HEK293 (cell line): ENCODE measurements at regions not wholly inside any gene's neighbourhood (a gene's known extent, or its start where the extent isn't known, plus 50 kb on each side); places are given as distances from the start of the nearest gene placed in this dataset.

ENCODE experiments used
- CTCF ChIA-PET: fragments of 350-600 bp; formaldehyde crosslinking; extraction: SDS; loops from one replicate; lab custom pipeline; 2021; ENCODE audit warnings: antibody characterized with exemption; lab: Yijun Ruan, JAX
- POLR2A ChIA-PET: fragments of 300-600 bp; formaldehyde crosslinking; extraction: SDS; loops from one replicate; lab custom pipeline; 2020; ENCODE audit warnings: antibody characterized with exemption, inconsistent platforms; lab: Yijun Ruan, JAX
- H3K27ac ChIP-seq: fragments of 200-500 bp; sonication (Bioruptor generic); 2 replicates; pipeline ENCODE4 v1.5.1; 2014; ENCODE audit warnings: low read depth, low read length, control low read depth, inconsistent platforms; ENCODE audit errors: extremely low read depth
- H3K36me3 ChIP-seq, 2 experiments: fragments of 200-500 bp in 1 of 2; sonication (Bioruptor generic) in 1 of 2; 1 replicate in 1 of 2; 2 replicates in 1 of 2; pipeline ENCODE4 v1.5.1; 2014 to 2017; ENCODE audit warnings: inconsistent platforms in 2 of 2, low read length in 2 of 2; ENCODE audit not compliant: control insufficient read depth in 2 of 2, insufficient read depth in 1 of 2
- H3K4me1 ChIP-seq: fragments of 200-500 bp; sonication (Bioruptor generic); 2 replicates; pipeline ENCODE4 v1.5.1; 2014; ENCODE audit warnings: mild to moderate bottlenecking, low read length, inconsistent platforms; ENCODE audit not compliant: control insufficient read depth, insufficient read depth
- H3K4me3 ChIP-seq: 2 replicates; pipeline ENCODE4 v1.5.1; 2011; ENCODE audit warnings: low read depth, mild to moderate bottlenecking, control low read depth, low read length, moderate library complexity
- H3K9me3 ChIP-seq: fragments of 200-500 bp; sonication (Bioruptor generic); 2 replicates; pipeline ENCODE4 v1.5.1; 2014; ENCODE audit warnings: low read depth, low read length, inconsistent platforms; ENCODE audit not compliant: control insufficient read depth, insufficient read depth
- IKZF3 ChIP-seq: fragments of 450-650 bp; IDR thresholded peaks from 2 replicates; pipeline ENCODE4 v1.5.0; 2018; ENCODE audit warnings: missing biosample characterization, mild to moderate bottlenecking, missing genetic modification characterization, moderate library complexity
- KLF1 ChIP-seq: fragments of 450-650 bp; formaldehyde crosslinking; IDR thresholded peaks from 2 replicates; pipeline ENCODE4 v1.5.1; 2016; ENCODE audit warnings: missing biosample characterization, missing genetic modification characterization
- KLF10 ChIP-seq: fragments of 450-650 bp; IDR thresholded peaks from 2 replicates; pipeline ENCODE4 v1.5.1; 2018; ENCODE audit warnings: missing biosample characterization, mild to moderate bottlenecking, missing genetic modification characterization
- KLF16 ChIP-seq: fragments of 450-650 bp; formaldehyde crosslinking; IDR thresholded peaks from 2 replicates; pipeline ENCODE4 v1.5.1; 2017; ENCODE audit warnings: missing biosample characterization, missing genetic modification characterization
- KLF7 ChIP-seq: fragments of 450-650 bp; formaldehyde crosslinking; IDR thresholded peaks from 2 replicates; pipeline ENCODE4 v1.5.1; 2016; ENCODE audit warnings: missing biosample characterization, missing genetic modification characterization, borderline replicate concordance
- MZF1 ChIP-seq: fragments of 450-650 bp; formaldehyde crosslinking; IDR thresholded peaks from 2 replicates; pipeline ENCODE4 v1.5.1; 2017; ENCODE audit warnings: missing biosample characterization, missing genetic modification characterization, borderline replicate concordance
- ZEB2 ChIP-seq: fragments of 450-650 bp; formaldehyde crosslinking; IDR thresholded peaks from 2 replicates; pipeline ENCODE4 v1.5.1; 2016; ENCODE audit warnings: missing biosample characterization, missing genetic modification characterization
- ZNF138 ChIP-seq: fragments of 450-650 bp; formaldehyde crosslinking; IDR thresholded peaks from 2 replicates; pipeline ENCODE4 v1.5.1; 2016; ENCODE audit warnings: missing biosample characterization, missing genetic modification characterization, borderline replicate concordance
- ZNF19 ChIP-seq: fragments of 450-650 bp; formaldehyde crosslinking; IDR thresholded peaks from 2 replicates; pipeline ENCODE4; 2016; ENCODE audit warnings: missing biosample characterization, missing genetic modification characterization, low read depth
- ZNF335 ChIP-seq: fragments of 450-650 bp; formaldehyde crosslinking; conservative IDR thresholded peaks from 2 replicates; pipeline ENCODE4 v1.5.1; 2016; ENCODE audit warnings: missing biosample characterization, missing genetic modification characterization
- ZNF423 ChIP-seq: fragments of 450-650 bp; formaldehyde crosslinking; IDR thresholded peaks from 2 replicates; pipeline ENCODE4 v1.5.1; 2016; ENCODE audit warnings: missing biosample characterization, missing genetic modification characterization
- ZNF426 ChIP-seq: fragments of 450-650 bp; formaldehyde crosslinking; IDR thresholded peaks from 2 replicates; pipeline ENCODE4 v1.5.1; 2017; ENCODE audit warnings: missing biosample characterization, missing genetic modification characterization, mild to moderate bottlenecking, inconsistent platforms, moderate library complexity
- ZNF433 ChIP-seq: fragments of 450-650 bp; formaldehyde crosslinking; IDR thresholded peaks from 2 replicates; pipeline ENCODE4 v1.5.1; 2016; ENCODE audit warnings: missing biosample characterization, missing genetic modification characterization, low read depth
- ZNF654 ChIP-seq: fragments of 450-650 bp; formaldehyde crosslinking; IDR thresholded peaks from 2 replicates; pipeline ENCODE4 v1.5.1; 2016; ENCODE audit warnings: low read depth, missing biosample characterization, missing genetic modification characterization
- ZNF664 ChIP-seq: fragments of 450-650 bp; formaldehyde crosslinking; IDR thresholded peaks from 2 replicates; pipeline ENCODE4 v1.5.1; 2016; ENCODE audit warnings: missing biosample characterization, missing genetic modification characterization
- ZNF776 ChIP-seq: fragments of 450-650 bp; formaldehyde crosslinking; IDR thresholded peaks from 2 replicates; pipeline ENCODE4 v1.5.0; 2017; ENCODE audit warnings: missing biosample characterization, missing genetic modification characterization, borderline replicate concordance
- TF ChIP-seq, protein P1 (sequence below): fragments of 450-650 bp; formaldehyde crosslinking; IDR thresholded peaks from 2 replicates; pipeline ENCODE4 v1.5.1; 2016; ENCODE audit warnings: missing biosample characterization, missing genetic modification characterization, low read depth
- TF ChIP-seq, protein P2 (sequence below): fragments of 450-650 bp; formaldehyde crosslinking; IDR thresholded peaks from 2 replicates; pipeline ENCODE4 v1.5.1; 2016; ENCODE audit warnings: missing biosample characterization, missing genetic modification characterization, borderline replicate concordance
- TF ChIP-seq, protein P3 (sequence below): fragments of 450-650 bp; formaldehyde crosslinking; IDR thresholded peaks from 2 replicates; pipeline ENCODE4 v1.5.1; 2016; ENCODE audit warnings: missing biosample characterization, missing genetic modification characterization
- TF ChIP-seq, protein P4 (sequence below): fragments of 450-650 bp; formaldehyde crosslinking; IDR thresholded peaks from 2 replicates; pipeline ENCODE4 v1.5.1; 2017; ENCODE audit warnings: missing biosample characterization, missing genetic modification characterization
- TF ChIP-seq, protein P5 (sequence below): fragments of 450-650 bp; formaldehyde crosslinking; IDR thresholded peaks from 2 replicates; pipeline ENCODE4 v1.5.0; 2017; ENCODE audit warnings: missing biosample characterization, missing genetic modification characterization, borderline replicate concordance

DNA sequence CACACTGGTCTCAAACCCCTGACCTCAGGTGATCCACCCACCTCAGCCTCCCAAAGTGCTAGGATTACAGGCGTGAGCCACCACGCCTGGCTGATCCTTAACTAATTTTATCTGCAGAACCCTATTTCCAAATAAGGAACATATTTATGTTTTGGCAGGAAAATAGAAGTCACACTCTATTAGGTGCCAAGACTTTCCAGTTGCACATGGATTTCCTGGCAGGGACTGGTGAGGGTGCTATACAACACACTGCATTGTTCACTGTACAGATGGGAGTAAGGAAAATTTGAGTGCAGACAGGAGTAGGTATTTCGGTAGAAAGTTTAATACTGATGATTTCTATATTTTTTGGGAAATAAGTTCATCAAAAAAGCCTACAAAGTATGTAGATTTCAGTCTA lies 605.3 kb upstream of the B3GALT2 start:
- TF ChIP-seq KLF7, result no peak
- TF ChIP-seq ZNF335, result no peak
- no peak for TF ChIP-seq ZNF776
- no peak for TF ChIP-seq IKZF3 (tag by site-specific recombination)
- no peak for TF ChIP-seq ZNF664 (tag by site-specific recombination)
- no peak for TF ChIP-seq ZNF19 (tag by site-specific recombination)
- TF ChIP-seq, protein P1, sequence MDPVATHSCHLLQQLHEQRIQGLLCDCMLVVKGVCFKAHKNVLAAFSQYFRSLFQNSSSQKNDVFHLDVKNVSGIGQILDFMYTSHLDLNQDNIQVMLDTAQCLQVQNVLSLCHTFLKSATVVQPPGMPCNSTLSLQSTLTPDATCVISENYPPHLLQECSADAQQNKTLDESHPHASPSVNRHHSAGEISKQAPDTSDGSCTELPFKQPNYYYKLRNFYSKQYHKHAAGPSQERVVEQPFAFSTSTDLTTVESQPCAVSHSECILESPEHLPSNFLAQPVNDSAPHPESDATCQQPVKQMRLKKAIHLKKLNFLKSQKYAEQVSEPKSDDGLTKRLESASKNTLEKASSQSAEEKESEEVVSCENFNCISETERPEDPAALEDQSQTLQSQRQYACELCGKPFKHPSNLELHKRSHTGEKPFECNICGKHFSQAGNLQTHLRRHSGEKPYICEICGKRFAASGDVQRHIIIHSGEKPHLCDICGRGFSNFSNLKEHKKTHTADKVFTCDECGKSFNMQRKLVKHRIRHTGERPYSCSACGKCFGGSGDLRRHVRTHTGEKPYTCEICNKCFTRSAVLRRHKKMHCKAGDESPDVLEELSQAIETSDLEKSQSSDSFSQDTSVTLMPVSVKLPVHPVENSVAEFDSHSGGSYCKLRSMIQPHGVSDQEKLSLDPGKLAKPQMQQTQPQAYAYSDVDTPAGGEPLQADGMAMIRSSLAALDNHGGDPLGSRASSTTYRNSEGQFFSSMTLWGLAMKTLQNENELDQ, result no peak
- TF ChIP-seq ZNF423 (tag by site-specific recombination), result no peak
- TF ChIP-seq, protein P2, sequence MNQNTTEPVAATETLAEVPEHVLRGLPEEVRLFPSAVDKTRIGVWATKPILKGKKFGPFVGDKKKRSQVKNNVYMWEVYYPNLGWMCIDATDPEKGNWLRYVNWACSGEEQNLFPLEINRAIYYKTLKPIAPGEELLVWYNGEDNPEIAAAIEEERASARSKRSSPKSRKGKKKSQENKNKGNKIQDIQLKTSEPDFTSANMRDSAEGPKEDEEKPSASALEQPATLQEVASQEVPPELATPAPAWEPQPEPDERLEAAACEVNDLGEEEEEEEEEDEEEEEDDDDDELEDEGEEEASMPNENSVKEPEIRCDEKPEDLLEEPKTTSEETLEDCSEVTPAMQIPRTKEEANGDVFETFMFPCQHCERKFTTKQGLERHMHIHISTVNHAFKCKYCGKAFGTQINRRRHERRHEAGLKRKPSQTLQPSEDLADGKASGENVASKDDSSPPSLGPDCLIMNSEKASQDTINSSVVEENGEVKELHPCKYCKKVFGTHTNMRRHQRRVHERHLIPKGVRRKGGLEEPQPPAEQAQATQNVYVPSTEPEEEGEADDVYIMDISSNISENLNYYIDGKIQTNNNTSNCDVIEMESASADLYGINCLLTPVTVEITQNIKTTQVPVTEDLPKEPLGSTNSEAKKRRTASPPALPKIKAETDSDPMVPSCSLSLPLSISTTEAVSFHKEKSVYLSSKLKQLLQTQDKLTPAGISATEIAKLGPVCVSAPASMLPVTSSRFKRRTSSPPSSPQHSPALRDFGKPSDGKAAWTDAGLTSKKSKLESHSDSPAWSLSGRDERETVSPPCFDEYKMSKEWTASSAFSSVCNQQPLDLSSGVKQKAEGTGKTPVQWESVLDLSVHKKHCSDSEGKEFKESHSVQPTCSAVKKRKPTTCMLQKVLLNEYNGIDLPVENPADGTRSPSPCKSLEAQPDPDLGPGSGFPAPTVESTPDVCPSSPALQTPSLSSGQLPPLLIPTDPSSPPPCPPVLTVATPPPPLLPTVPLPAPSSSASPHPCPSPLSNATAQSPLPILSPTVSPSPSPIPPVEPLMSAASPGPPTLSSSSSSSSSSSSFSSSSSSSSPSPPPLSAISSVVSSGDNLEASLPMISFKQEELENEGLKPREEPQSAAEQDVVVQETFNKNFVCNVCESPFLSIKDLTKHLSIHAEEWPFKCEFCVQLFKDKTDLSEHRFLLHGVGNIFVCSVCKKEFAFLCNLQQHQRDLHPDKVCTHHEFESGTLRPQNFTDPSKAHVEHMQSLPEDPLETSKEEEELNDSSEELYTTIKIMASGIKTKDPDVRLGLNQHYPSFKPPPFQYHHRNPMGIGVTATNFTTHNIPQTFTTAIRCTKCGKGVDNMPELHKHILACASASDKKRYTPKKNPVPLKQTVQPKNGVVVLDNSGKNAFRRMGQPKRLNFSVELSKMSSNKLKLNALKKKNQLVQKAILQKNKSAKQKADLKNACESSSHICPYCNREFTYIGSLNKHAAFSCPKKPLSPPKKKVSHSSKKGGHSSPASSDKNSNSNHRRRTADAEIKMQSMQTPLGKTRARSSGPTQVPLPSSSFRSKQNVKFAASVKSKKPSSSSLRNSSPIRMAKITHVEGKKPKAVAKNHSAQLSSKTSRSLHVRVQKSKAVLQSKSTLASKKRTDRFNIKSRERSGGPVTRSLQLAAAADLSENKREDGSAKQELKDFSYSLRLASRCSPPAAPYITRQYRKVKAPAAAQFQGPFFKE (tag by site-specific recombination), result no peak
- no peak for TF ChIP-seq KLF16
- TF ChIP-seq, protein P3, sequence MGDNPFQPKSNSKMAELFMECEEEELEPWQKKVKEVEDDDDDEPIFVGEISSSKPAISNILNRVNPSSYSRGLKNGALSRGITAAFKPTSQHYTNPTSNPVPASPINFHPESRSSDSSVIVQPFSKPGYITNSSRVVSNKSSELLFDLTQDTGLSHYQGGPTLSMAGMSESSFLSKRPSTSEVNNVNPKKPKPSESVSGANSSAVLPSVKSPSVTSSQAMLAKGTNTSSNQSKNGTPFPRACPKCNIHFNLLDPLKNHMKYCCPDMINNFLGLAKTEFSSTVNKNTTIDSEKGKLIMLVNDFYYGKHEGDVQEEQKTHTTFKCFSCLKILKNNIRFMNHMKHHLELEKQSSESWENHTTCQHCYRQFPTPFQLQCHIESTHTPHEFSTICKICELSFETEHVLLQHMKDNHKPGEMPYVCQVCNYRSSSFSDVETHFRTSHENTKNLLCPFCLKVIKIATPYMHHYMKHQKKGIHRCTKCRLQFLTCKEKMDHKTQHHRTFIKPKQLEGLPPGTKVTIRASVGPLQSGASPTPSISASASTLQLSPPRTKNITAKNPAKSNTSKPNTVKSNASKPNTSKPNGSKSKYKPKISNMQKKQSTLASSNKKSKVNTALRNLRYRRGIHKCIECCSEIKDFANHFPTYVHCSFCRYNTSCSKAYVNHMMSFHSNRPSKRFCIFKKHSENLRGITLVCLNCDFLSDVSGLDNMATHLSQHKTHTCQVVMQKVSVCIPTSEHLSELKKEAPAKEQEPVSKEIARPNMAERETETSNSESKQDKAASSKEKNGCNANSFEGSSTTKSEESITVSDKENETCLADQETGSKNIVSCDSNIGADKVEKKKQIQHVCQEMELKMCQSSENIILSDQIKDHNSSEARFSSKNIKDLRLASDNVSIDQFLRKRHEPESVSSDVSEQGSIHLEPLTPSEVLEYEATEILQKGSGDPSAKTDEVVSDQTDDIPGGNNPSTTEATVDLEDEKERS (tag by site-specific recombination), result no peak
- no peak for TF ChIP-seq KLF10
- TF ChIP-seq ZNF654 (tag by site-specific recombination), result no peak
- no peak for TF ChIP-seq ZNF426
- Histone ChIP-seq H3K4me3 (no peak overlapping the region), H3K36me3 (no peaks in the 10 kb centered on the region), H3K27ac (no peak overlapping the region), H3K4me1 (no peaks in the 10 kb centered on the region), H3K9me3 (no peaks in the 10 kb centered on the region)
- POLR2A ChIA-PET, result no interaction called here
- CTCF ChIA-PET, result no interaction called here

DNA sequence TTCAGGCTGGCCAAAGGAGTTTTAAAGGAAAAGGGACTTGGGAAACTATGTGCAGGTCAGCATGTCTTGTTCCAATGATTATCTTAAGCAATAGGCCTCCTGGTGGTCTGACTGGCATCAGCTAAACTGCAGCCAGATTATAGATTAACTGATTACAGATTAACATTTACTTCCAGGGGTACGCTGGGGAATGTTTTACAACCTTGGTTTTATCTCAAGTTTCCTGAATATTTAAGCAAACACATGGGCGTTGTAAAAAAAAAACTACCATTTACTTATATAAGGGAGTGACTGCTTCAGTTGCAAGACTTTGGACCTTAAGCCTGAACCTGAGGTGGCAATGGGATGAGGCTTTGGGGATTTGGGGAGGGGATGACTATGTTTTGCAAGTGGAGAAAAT lies 600.6 kb upstream of the B3GALT2 start:
- H3K36me3 ChIP-seq, result no peaks in the 10 kb centered on the region
- no peak overlapping the region for H3K4me3 ChIP-seq
- ChIA-PET CTCF (no interaction called here), POLR2A (no interaction called here)
- no peaks in the 10 kb centered on the region for H3K4me1 ChIP-seq
- TF ChIP-seq ZNF138 (no peak), ZEB2 (tag by site-specific recombination) (no peak), ZNF433 (tag by site-specific recombination) (no peak), KLF1 (tag by site-specific recombination) (no peak), MZF1 (tag by site-specific recombination) (no peak)
- TF ChIP-seq, protein P4, sequence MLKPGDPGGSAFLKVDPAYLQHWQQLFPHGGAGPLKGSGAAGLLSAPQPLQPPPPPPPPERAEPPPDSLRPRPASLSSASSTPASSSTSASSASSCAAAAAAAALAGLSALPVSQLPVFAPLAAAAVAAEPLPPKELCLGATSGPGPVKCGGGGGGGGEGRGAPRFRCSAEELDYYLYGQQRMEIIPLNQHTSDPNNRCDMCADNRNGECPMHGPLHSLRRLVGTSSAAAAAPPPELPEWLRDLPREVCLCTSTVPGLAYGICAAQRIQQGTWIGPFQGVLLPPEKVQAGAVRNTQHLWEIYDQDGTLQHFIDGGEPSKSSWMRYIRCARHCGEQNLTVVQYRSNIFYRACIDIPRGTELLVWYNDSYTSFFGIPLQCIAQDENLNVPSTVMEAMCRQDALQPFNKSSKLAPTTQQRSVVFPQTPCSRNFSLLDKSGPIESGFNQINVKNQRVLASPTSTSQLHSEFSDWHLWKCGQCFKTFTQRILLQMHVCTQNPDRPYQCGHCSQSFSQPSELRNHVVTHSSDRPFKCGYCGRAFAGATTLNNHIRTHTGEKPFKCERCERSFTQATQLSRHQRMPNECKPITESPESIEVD (tag by site-specific recombination), result no peak
- TF ChIP-seq, protein P5, sequence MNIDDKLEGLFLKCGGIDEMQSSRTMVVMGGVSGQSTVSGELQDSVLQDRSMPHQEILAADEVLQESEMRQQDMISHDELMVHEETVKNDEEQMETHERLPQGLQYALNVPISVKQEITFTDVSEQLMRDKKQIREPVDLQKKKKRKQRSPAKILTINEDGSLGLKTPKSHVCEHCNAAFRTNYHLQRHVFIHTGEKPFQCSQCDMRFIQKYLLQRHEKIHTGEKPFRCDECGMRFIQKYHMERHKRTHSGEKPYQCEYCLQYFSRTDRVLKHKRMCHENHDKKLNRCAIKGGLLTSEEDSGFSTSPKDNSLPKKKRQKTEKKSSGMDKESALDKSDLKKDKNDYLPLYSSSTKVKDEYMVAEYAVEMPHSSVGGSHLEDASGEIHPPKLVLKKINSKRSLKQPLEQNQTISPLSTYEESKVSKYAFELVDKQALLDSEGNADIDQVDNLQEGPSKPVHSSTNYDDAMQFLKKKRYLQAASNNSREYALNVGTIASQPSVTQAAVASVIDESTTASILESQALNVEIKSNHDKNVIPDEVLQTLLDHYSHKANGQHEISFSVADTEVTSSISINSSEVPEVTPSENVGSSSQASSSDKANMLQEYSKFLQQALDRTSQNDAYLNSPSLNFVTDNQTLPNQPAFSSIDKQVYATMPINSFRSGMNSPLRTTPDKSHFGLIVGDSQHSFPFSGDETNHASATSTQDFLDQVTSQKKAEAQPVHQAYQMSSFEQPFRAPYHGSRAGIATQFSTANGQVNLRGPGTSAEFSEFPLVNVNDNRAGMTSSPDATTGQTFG (tag by site-specific recombination), result no peak
- no peak overlapping the region for H3K27ac ChIP-seq
- H3K9me3 ChIP-seq, result no peaks in the 10 kb centered on the region
